ENCODE measurements at regions not wholly inside any gene's neighbourhood (a gene's known extent, or its start where the extent isn't known, plus 50 kb on each side); places are given as distances from the start of the nearest gene placed in this dataset.

- no peak for DNase-seq (ENCODE audit: low read depth in 3 of 3, low spot score in 2 of 3)
Observed at GRCh38 chr12:4056910-4057845, 184.0 kb upstream of the PARP11 start.

GRCh38 chr12:4054630-4055029 lies 181.4 kb upstream of the PARP11 start:
- no peak for DNase-seq (ENCODE audit: low read depth in 3 of 3, low spot score in 2 of 3)

GRCh38 chr12:4052691-4053090 lies 179.5 kb upstream of the PARP11 start:
- DNase-seq (ENCODE audit: low read depth in 3 of 3, low spot score in 2 of 3), result no peak

- DNase-seq (ENCODE audit: low read depth in 3 of 3, low spot score in 2 of 3), result no peak
Observed at GRCh38 chr12:4051596-4051995, 178.4 kb upstream of the PARP11 start.

GRCh38 chr12:4050340-4050739 lies 177.1 kb upstream of the PARP11 start:
- no peak for DNase-seq (ENCODE audit: low read depth in 3 of 3, low spot score in 2 of 3)

GRCh38 chr12:4049298-4050080 lies 176.3 kb upstream of the PARP11 start:
- no peak for DNase-seq (ENCODE audit: low read depth in 3 of 3, low spot score in 2 of 3)

GRCh38 chr12:4047421-4047820 lies 174.2 kb upstream of the PARP11 start:
- DNase-seq (ENCODE audit: low read depth in 3 of 3, low spot score in 2 of 3), result no peak

- DNase-seq (ENCODE audit: low read depth in 3 of 3, low spot score in 2 of 3), result no peak
Observed at GRCh38 chr12:4046495-4046840, 173.3 kb upstream of the PARP11 start.

- no peak for DNase-seq (ENCODE audit: low read depth in 3 of 3, low spot score in 2 of 3)
Observed at GRCh38 chr12:4045786-4046494, 172.7 kb upstream of the PARP11 start.

- DNase-seq (ENCODE audit: low read depth in 3 of 3, low spot score in 2 of 3), result no peak
Observed at GRCh38 chr12:4044736-4045730, 171.8 kb upstream of the PARP11 start.

GRCh38 chr12:4044101-4044500 lies 170.9 kb upstream of the PARP11 start:
- no peak for DNase-seq (ENCODE audit: low read depth in 3 of 3, low spot score in 2 of 3)

GRCh38 chr12:4041187-4041885 lies 168.1 kb upstream of the PARP11 start:
- no peak for DNase-seq (ENCODE audit: low read depth in 3 of 3, low spot score in 2 of 3)

- DNase-seq (ENCODE audit: low read depth in 3 of 3, low spot score in 2 of 3), result no peak
Observed at GRCh38 chr12:4039931-4040330, 166.7 kb upstream of the PARP11 start.

- no peak for DNase-seq (ENCODE audit: low read depth in 3 of 3, low spot score in 2 of 3)
Observed at GRCh38 chr12:4037747-4038312, 164.6 kb upstream of the PARP11 start.

GRCh38 chr12:4036671-4037271 lies 163.6 kb upstream of the PARP11 start:
- DNase-seq (ENCODE audit: low read depth in 3 of 3, low spot score in 2 of 3), result no peak

- DNase-seq (ENCODE audit: low read depth in 3 of 3, low spot score in 2 of 3), result peak in 2 of 3 donors; percentile 69
Observed at GRCh38 chr12:4034921-4035320, 161.7 kb upstream of the PARP11 start.

GRCh38 chr12:4032924-4033615 lies 159.9 kb upstream of the PARP11 start:
- DNase-seq (ENCODE audit: low read depth in 3 of 3, low spot score in 2 of 3), result no peak

- no peak for DNase-seq (ENCODE audit: low read depth in 3 of 3, low spot score in 2 of 3)
Observed at GRCh38 chr12:4031703-4032291, 158.6 kb upstream of the PARP11 start.

Measured in right renal cortex interstitium (tissue), 3 donors.